Spinal cord (tissue), 9 donors: ENCODE measurements at regions not wholly inside any gene's neighbourhood (a gene's known extent, or its start where the extent isn't known, plus 50 kb on each side); places are given as distances from the start of the nearest gene placed in this dataset.
"Not testable (repeated sequence)": the region's sequence is repeated elsewhere in the genome, so short reads cannot be mapped to it uniquely, and the experiment has no call there.

ENCODE experiments used
- DNase-seq, 6 donors: peaks; one replicate each; pipeline versions ENCODE4 v3.0.0 to v3.0.0-alpha.2; 2013 to 2015; ENCODE audit warnings: low spot score in 6 of 6, low read depth in 4 of 6
- H3K27ac ChIP-seq: one replicate; pipeline ENCODE4 v1.5.1; 2013; ENCODE audit warnings: low read depth, low read length, control low read depth
- H3K27me3 ChIP-seq: one replicate; pipeline ENCODE4 v1.6.1; 2013; ENCODE audit warnings: low read length; ENCODE audit not compliant: control insufficient read depth, insufficient read depth
- H3K36me3 ChIP-seq: one replicate; pipeline ENCODE4 v1.6.1; 2013; ENCODE audit warnings: low read length; ENCODE audit not compliant: control insufficient read depth, insufficient read depth
- H3K4me1 ChIP-seq: one replicate; pipeline ENCODE4 v1.6.1; 2013; ENCODE audit warnings: low read length; ENCODE audit not compliant: control insufficient read depth, insufficient read depth
- H3K4me3 ChIP-seq: one replicate; pipeline ENCODE4 v1.5.1; 2013; ENCODE audit warnings: low read depth, low read length, control low read depth
- H3K9me3 ChIP-seq: one replicate; pipeline ENCODE4 v1.6.1; 2013; ENCODE audit warnings: low read length; ENCODE audit not compliant: control insufficient read depth, insufficient read depth
- WGBS: methylation state at CpG from one replicate; pipeline ENCODE4 v1.1.5; 2013; ENCODE audit warnings: missing lambda C conversion rate; ENCODE audit not compliant: insufficient coverage; 5-methylcytosine and 5-hydroxymethylcytosine counted together
- donor health status: healthy.

DNA sequence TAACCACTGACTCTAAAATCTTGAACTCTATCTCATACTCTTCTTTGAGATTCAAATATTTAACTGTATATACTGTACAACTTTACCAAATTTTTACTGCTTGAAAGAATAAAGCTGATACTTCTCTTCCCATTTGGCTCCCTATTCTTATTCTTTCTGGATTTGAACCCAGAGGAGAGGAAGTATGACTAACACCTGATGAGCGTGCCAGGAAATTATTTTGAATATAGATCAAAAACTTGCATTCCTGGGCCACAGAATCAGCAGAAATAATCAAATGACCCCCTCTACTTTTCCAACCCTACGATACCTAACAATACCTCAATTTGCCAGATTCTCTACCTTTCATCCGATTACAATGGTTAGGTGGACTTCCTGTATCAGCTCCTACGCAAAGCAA lies 285.8 kb downstream of the ISL1 start:
- no peaks in the 10 kb centered on the region for H3K36me3 ChIP-seq
- H3K4me3 ChIP-seq = no peak overlapping the region
- no peaks in the 10 kb centered on the region for H3K27me3 ChIP-seq
- 95% methylated on average over 3 of the region's 4 CpGs for WGBS
- H3K9me3 ChIP-seq = no peaks in the 10 kb centered on the region
- H3K27ac ChIP-seq = no peak overlapping the region
- DNase-seq = no peak
- no peaks in the 10 kb centered on the region for H3K4me1 ChIP-seq

GRCh38 chr5:51678330-51678729 lies 295.1 kb downstream of the ISL1 start:
- no peak for DNase-seq
- WGBS = no CpG with 5 or more reads among the region's 3 CpGs
- Histone ChIP-seq H3K4me1 (no peaks in the 10 kb centered on the region), H3K4me3 (no peak overlapping the region), H3K27me3 (no peaks in the 10 kb centered on the region), H3K27ac (no peak overlapping the region), H3K9me3 (no peaks in the 10 kb centered on the region), H3K36me3 (no peaks in the 10 kb centered on the region)

DNA sequence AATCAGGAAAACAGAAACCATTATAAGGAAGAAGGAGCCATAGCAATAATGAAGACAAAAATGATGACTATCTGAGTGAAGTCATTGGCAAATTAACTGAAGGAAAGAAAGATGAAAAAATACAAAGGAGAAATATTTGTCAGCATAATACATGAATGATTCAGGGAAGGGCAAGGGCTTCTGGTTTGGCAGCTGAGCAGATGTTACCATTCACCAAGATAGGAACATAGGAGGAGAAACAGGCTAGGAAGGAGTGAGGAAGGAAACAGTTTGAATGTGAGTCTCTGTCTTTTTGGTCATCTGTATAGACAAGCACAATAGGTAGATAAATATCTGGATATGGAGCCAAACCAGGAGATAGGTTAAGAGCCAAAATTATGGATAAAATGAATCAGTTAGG lies 296.0 kb downstream of the ISL1 start:
- H3K9me3 ChIP-seq = no peaks in the 10 kb centered on the region
- DNase-seq = no peak
- no peak overlapping the region for H3K27ac ChIP-seq
- H3K27me3 ChIP-seq = no peaks in the 10 kb centered on the region
- H3K4me1 ChIP-seq = no peaks in the 10 kb centered on the region
- no peaks in the 10 kb centered on the region for H3K36me3 ChIP-seq
- no peak overlapping the region for H3K4me3 ChIP-seq

- Histone ChIP-seq H3K27me3 (no peaks in the 10 kb centered on the region), H3K4me3 (no peak overlapping the region), H3K9me3 (no peaks in the 10 kb centered on the region), H3K4me1 (no peaks in the 10 kb centered on the region), H3K27ac (no peak overlapping the region), H3K36me3 (no peaks in the 10 kb centered on the region)
- no CpG with 5 or more reads among the region's 2 CpGs for WGBS
- no peak for DNase-seq
Measured at GRCh38 chr5:51684794-51685355, 301.6 kb downstream of the ISL1 start.

GRCh38 chr5:51685419-51685818 lies 302.2 kb downstream of the ISL1 start:
- no peak overlapping the region for H3K27ac ChIP-seq
- no peak overlapping the region for H3K4me3 ChIP-seq
- 80% methylated on average over 1 of the region's 3 CpGs for WGBS
- H3K4me1 ChIP-seq = no peaks in the 10 kb centered on the region
- H3K27me3 ChIP-seq = no peaks in the 10 kb centered on the region
- peak in 1 of 6 donors; percentile 41 for DNase-seq
- no peaks in the 10 kb centered on the region for H3K9me3 ChIP-seq
- no peaks in the 10 kb centered on the region for H3K36me3 ChIP-seq

DNA sequence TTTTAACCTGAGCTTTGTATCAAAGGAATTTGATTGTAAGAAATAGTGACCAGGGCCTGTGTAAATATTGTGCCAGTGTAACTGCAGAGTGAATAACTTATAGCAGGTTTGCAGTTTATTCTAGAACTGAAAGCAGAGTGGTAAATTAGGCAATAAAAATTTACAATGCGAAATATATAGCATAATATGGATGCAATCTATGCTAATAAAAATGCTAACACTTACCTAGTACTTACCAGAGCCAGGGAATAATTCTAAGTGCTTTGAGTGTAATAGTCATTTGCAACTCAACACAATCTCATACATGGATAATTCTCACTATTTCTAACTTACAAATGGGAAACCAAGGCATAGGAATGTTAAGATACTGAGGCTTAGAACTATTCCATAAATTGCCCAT lies 303.4 kb downstream of the ISL1 start:
- H3K36me3 ChIP-seq = no peaks in the 10 kb centered on the region
- no peak overlapping the region for H3K27ac ChIP-seq
- no peaks in the 10 kb centered on the region for H3K4me1 ChIP-seq
- no peaks in the 10 kb centered on the region for H3K27me3 ChIP-seq
- no peaks in the 10 kb centered on the region for H3K9me3 ChIP-seq
- WGBS = no CpG with 5 or more reads among the region's 1 CpG
- H3K4me3 ChIP-seq = no peak overlapping the region
- no peak for DNase-seq

DNA sequence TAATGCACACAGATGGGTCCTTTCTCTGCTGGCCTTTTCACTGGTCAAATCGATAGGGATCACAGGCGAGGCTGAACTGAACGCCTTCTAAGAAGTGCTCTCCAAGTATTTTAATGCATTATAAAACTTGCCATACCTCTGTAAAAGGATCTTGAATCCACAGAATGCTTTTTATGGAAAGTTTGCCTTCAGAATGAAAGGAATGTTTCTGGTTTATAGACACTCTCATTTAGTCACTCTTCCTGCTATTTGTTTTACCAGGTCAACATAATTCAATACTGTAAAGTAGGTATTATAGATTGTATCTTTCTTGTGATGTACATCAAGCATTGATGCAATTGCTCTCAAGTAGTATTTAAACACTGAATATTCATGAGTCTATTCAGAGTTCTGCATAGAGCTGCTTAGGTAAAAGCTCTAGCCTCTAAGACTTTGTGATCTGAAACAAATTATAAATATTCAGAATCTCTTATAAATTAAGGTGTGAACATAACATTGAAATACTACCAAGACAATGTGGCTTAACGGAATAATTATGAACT lies 308.4 kb downstream of the ISL1 start:
- no peaks in the 10 kb centered on the region for H3K9me3 ChIP-seq
- no peak for DNase-seq

DNA sequence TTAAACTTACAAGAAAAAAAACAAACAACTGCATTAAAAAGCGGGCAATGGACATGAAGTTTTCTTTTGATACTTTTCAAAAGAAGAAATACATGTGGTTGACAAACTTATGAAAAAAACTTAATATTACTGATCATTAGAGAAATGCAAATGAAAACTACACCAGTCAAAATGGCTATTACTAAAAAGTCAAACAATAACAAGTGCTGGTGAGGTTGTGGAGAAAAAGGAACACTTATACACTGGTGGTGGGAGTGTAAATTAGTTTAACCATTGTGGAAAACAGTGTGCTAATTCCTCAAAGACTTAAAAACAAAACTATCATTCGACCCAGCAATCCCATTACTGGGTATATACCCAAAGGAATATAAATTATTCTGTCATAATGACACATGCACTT lies 311.6 kb downstream of the ISL1 start:
- no peaks in the 10 kb centered on the region for H3K4me1 ChIP-seq
- no CpG with 5 or more reads among the region's 2 CpGs for WGBS
- DNase-seq = no peak
- no peaks in the 10 kb centered on the region for H3K36me3 ChIP-seq
- no peaks in the 10 kb centered on the region for H3K9me3 ChIP-seq
- no peak overlapping the region for H3K4me3 ChIP-seq
- no peaks in the 10 kb centered on the region for H3K27me3 ChIP-seq
- no peak overlapping the region for H3K27ac ChIP-seq

More for the DNA sequence above, 308.4 kb downstream of the ISL1 start:
- Histone ChIP-seq H3K36me3 (no peaks in the 10 kb centered on the region), H3K27me3 (no peaks in the 10 kb centered on the region), H3K27ac (no peak overlapping the region), H3K4me3 (no peak overlapping the region), H3K4me1 (no peaks in the 10 kb centered on the region)
- WGBS = no CpG with 5 or more reads among the region's 4 CpGs

GRCh38 chr5:51696122-51696521 lies 312.9 kb downstream of the ISL1 start:
- H3K9me3 ChIP-seq = no peaks in the 10 kb centered on the region
- H3K4me3 ChIP-seq = no peak overlapping the region
- H3K36me3 ChIP-seq = no peaks in the 10 kb centered on the region
- no peak overlapping the region for H3K27ac ChIP-seq
- no peaks in the 10 kb centered on the region for H3K27me3 ChIP-seq
- DNase-seq = no peak
- H3K4me1 ChIP-seq = no peaks in the 10 kb centered on the region
- WGBS = no CpG with 5 or more reads among the region's 3 CpGs

DNA sequence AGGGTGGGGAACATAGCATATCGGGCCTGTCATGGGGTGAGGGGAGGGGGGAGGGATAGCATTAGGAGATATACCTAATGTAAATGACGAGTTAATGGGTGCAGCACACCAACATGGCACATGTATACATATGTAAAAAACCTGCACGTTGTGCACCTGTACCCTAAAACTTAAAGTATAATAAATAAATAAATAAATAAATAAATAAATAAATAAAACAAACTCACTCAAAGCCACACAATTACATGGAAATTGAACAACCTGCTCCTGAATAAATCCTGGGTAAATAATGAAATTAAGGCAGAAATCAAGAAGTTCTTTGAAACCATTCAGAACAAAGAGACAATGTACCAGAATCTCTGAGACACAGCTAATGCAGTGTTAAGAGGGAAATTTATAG lies 318.8 kb downstream of the ISL1 start:
- no CpG with 5 or more reads among the region's 3 CpGs for WGBS
- not testable (repeated sequence) for DNase-seq, H3K4me3 ChIP-seq, H3K9me3 ChIP-seq, H3K36me3 ChIP-seq, H3K27ac ChIP-seq, H3K27me3 ChIP-seq, H3K4me1 ChIP-seq
